HG03097 (cell line): ENCODE measurements at regions not wholly inside any gene's neighbourhood (a gene's known extent, or its start where the extent isn't known, plus 50 kb on each side); places are given as distances from the start of the nearest gene placed in this dataset.
A peak's percentile ranks its signal among the peaks of the same experiment; 100 is the strongest.
"Not testable (repeated sequence)": the region's sequence is repeated elsewhere in the genome, so short reads cannot be mapped to it uniquely, and the experiment has no call there.

Source experiments
- ATAC-seq: cut with Tn5 transposase; IDR thresholded peaks from one replicate; pipeline ENCODE4 v1.9.1; 2021; ENCODE audit not compliant: unreplicated experiment, low FRiP score

- ATAC-seq = no peak
Measured at GRCh38 chr11:45000918-45001317, 50.2 kb upstream of the TP53I11 start.

DNA sequence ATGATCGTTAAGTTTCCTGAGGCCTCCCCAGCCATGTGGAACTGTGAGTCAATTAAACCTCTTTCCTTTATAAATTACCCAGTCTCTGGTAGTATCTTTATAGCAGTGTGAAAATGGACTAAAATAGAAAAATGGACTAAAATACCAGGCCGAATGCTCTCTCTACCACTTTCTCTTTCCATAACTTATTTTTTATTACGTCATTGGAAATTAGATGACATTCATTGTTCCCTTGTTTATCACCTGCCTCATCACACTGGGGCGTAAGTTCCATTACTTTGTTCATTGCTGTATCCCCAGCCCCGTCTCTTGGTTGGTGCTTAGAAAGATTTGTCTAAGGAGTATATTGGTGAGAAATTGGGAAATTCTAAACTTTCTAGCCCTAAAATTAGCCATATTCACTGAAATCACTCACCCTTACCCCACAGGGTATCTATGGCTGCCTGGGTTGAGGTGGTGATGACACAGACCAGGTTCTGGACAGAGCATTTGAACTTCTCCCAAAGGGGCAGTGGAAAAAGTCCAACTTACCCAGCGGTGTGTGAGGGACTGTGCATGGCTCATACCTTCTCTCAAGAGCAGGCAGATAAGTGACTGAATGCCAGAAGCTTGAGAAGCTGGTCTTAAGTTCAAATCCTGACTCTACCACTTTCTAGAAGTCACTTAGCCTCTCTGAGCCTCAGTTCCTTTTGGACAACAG lies 50.9 kb upstream of the TP53I11 start:
- no peak for ATAC-seq

GRCh38 chr11:45005106-45005505 lies 54.4 kb upstream of the TP53I11 start:
- no peak for ATAC-seq

- no peak for ATAC-seq
Measured at GRCh38 chr11:45007011-45007410, 56.3 kb upstream of the TP53I11 start.

GRCh38 chr11:45015983-45016382 lies 65.3 kb upstream of the TP53I11 start:
- not testable (repeated sequence) for ATAC-seq

DNA sequence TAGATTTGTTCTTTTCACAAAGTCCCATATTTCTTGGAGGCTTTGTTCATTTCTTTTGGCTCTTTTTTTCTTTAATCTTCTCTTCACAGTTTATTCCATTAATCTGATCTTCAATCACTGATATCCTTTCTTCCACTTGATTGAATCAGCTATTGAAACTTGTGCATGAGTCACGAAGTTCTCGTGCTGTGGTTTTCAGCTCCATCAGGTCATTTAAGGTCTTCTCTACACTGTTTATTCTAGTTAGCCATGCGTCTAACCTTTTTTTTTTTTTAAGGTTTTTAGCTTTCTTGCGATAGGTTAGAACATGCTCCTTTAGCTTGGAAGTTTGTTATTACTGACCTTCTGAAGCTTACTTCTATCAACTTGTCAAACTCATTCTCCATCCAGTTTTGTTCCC lies 65.8 kb upstream of the TP53I11 start:
- not testable (repeated sequence) for ATAC-seq

DNA sequence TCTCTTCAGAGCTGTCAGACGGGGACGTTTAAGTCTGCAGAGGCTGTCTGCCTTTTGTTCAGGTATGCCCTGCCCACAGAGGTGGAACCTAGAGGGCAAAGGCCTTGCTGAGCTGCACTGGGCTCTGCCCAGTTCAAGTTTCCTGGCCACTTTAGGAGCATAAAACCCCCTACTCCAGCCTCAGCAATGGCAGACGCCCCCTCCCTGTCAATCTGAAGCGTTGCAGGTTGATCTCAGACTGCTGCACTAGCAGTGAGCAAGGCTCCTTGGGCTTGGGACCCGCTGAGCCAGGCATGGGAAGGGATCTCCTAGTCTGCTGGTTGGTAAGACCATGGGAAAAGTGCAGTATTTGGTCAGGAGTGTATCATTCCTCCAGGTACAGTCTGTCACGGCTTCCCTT lies 66.6 kb upstream of the TP53I11 start:
- no peak for ATAC-seq

DNA sequence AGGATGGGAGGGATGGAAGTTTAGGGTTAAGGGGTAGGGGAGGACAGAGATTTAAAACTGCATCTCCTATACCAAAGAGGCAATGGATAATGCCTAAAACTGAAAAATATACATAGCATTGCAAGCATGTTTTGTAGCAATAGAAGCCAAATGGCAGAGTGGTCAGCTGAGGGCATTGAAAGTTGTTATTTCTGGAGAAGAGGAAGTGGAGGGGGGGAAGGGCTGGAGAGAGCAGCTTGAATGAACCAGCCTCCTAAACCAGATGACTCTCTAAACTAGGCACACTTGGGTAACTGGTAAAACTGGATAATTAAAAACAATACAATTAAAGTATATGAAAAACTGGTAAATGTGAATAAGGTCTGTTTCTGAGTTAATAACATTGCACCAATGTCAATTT lies 70.3 kb upstream of the TP53I11 start:
- no peak for ATAC-seq

- ATAC-seq = no peak
Measured at GRCh38 chr11:45021692-45022141, 71.0 kb upstream of the TP53I11 start.

DNA sequence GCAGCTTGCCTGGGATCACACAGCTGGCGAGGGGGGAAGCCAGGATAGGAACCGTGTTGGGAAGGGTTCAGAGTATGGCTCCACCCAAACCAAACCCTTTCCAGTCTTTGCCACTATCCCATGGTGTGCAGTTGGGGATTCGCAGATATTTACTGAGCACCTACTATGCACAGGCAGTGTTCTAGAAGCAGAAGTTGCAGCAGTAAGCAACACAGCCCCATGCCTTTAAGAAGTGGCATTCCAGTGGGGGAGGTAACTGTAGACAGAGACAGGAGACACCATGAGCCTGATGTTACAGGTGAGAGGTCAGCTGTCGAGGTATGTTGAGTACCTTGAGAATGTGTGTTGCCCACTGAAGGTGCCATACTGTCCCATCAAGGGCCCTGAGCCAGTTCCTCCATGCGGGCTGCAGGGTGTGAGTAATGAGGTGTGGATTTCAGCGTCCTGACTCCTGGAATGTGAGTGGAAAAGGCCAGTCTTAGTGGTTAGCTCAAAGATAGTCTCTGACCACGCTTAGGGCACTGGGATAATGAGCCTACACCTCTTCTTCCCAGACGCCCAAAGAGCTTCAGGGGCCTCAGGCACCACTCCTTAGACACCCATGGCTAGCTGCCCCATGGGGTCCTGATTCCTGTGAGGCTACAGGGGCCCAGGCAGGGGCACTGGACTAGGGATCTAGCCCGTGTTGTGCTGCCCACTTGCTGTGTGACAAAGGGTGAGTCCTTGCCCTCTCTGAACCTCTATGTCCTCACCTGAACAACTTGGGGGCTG lies 71.8 kb upstream of the TP53I11 start:
- ATAC-seq = no peak

DNA sequence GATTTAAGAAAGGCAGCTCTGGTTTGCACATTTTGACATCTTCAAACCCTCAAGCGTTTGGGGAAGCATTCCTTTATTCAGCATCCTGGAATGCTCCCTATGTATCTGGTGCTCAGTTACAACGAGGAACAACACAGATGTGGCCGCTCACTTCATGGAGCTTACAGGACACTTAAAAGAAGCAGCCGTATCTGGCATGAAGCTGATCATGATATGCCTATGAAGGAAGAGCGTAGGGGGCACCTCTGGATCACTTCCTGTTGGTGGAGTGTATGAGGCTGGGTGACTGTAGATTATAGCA lies 72.3 kb upstream of the TP53I11 start:
- no peak for ATAC-seq

- ATAC-seq = no peak
Measured at GRCh38 chr11:45024316-45024715, 73.6 kb upstream of the TP53I11 start.

GRCh38 chr11:45024846-45025588 lies 74.3 kb upstream of the TP53I11 start:
- no peak for ATAC-seq

GRCh38 chr11:45025716-45026492 lies 75.2 kb upstream of the TP53I11 start:
- ATAC-seq = peak; percentile 74

DNA sequence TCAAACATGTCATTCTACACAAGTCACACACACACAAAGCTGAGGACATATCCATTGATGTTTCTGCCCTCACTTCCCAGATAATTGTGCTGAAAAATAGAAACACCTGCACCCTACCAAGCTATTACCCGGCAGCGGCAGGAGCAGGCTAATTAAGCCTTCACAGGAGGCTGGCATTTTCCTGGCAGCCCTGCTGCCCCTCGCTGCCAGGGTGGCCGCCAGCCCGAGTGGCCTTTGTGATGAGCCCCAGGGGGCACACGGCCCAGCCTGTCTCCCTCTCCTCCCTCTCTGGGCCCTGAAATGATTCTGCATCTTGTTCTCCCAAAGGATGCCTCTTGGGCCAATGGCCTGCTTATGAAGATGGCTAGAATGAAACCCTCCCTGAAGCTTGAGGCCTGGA lies 76.2 kb upstream of the TP53I11 start:
- no peak for ATAC-seq

- ATAC-seq = no peak
Measured at GRCh38 chr11:45027312-45027711, 76.6 kb upstream of the TP53I11 start.

DNA sequence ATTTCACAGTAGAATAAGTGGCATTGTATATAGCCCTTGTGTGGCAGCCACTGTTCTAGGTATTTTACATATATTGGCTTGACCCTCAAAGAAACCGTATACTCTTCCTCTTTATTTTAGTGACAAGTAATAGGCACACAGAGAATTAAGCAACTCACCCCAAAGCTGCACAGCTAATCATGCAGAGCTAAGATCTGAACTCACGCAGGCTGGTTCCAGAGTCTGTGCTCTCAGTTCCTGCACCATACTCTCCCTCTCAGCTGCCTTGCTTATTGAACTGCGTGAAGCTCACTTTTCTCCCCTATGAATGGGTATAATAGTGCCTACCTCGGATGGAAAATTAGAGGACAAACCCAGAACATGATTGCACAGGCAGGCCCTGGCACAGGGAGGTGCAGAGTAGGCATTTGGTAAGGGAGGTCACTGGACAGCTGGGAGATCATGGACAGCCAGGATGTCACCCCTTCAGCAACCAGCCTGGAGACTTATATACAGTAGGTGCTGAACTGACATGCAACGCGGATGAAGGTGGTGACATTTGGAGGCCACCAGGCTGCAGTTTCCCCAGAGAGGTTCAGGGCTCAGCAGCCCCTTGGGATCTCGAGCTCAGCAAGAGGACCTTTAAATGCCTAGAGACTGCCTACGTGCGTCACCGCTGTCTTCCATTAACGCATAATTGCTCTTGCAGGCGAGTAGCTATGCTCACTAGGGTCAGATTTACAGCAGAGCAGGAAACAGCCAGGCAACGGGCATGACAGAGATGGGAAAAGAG lies 78.4 kb upstream of the TP53I11 start:
- ATAC-seq = no peak

DNA sequence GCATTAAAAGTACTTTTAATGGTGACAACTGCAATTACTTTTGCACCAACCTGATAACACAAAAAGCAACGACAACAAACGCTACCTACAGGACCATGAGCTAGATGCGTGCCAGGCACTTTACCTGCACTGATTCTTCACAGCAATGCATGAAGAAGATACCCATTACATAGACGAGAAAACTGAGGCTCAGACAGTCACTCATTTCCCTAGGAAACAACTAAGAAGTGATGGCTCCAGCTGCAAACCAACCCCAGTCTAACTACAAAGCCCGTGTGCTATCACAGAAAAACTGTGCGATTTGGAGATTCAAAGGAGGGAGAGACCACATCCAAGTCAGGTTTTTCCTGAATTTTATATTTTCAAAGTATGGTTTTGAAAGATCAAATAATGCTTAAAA lies 80.1 kb upstream of the TP53I11 start:
- no peak for ATAC-seq

DNA sequence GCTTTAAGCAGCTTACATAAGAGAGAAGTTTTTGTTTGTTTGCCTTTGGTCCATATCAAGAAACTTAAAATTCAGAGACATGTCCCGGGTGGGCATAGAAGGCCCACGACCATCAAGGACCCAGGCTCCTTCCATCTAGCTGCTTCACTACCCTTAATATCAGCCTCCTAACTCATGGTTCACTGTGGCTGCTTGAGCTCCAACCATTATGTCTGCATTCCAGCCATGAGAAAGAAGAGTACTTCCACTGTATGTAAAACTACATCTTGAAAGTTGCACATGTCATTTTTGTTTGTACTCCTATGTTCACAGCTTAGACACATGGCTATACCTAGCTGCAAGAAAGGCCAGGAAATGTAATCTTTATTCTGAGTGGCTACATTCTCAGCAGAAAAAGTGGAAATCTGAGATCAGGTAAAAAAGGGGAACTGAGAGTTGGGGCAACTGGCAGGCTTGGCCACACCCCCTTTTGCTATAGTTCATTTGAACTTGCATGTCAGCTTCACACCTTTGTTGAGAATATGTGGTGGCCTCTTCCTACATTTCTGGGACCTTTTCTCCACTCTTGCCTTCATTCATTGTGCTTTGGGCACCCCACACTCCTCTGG lies 81.3 kb upstream of the TP53I11 start:
- ATAC-seq = peak; percentile 76

DNA sequence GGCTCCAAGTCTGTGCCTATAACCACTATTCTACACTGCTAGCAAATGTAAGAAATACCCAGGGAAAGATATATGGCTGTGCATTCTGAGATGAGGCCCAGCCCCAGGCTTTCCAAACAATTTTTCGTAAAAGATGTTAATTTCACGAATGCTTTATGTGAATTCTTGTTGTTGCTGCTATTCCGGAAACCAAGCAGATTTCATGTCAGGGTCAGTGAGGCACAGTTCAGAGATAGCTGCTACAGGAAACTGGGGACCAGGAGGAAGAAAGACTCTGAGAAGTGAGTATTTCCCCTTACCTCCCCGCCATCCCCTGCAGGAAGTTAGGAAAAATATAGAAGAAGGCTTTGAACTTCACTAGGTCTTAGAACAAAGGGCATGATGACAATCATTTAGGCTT lies 84.7 kb upstream of the TP53I11 start:
- ATAC-seq = no peak
